Activated T-cell treated with anti-CD3 and anti-CD28 coated beads, Interleukin-2, amount 50 U/mL, for 48 hours (primary cell): ENCODE measurements at regions not wholly inside any gene's neighbourhood (a gene's known extent, or its start where the extent isn't known, plus 50 kb on each side); places are given as distances from the start of the nearest gene placed in this dataset.

Source experiments
- DNase-seq, 2 experiments: peaks; one replicate each; pipeline ENCODE4 v3.0.0-alpha.2; 2020

DNA sequence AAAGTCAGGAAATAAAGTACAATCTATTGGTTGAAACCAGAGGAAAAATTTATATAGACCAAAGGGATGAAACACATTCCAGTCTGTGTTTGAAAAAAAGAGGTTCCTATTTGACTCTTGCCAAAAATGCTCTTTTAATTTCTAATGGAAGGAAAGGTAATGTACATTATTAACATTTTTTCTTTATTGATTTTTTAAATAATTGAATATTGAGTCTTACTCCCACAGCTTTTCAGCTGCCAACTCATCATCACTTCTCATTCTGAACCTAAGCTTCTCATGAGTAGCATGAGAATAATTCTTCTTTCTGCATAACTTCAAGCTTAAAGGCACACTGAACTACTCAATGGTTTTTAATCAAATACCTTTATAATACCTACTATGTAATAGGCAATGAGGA lies 49.8 kb upstream of the FHIP2A start:
- no peak for DNase-seq
